Activated T-cell treated with anti-CD3 and anti-CD28 coated beads, Interleukin-2, amount 50 U/mL, for 48 hours (primary cell): ENCODE measurements at regions not wholly inside any gene's neighbourhood (a gene's known extent, or its start where the extent isn't known, plus 50 kb on each side); places are given as distances from the start of the nearest gene placed in this dataset.
"Not testable (repeated sequence)": the region's sequence is repeated elsewhere in the genome, so short reads cannot be mapped to it uniquely, and the experiment has no call there.

Experiments used
- DNase-seq, 2 experiments: peaks; one replicate each; pipeline ENCODE4 v3.0.0-alpha.2; 2020

GRCh38 chr16:29327631-29328408 lies 78.7 kb downstream of the NPIPB11 start:
- not testable (repeated sequence) for DNase-seq

GRCh38 chr16:29326164-29327125 lies 80.1 kb downstream of the NPIPB11 start:
- not testable (repeated sequence) for DNase-seq

GRCh38 chr16:29323725-29324124 lies 82.8 kb downstream of the NPIPB11 start:
- not testable (repeated sequence) for DNase-seq

- DNase-seq: no peak
Measured at GRCh38 chr16:29321585-29321984, 84.9 kb downstream of the NPIPB11 start.

GRCh38 chr16:29321000-29321393 lies 85.5 kb downstream of the NPIPB11 start:
- no peak for DNase-seq

GRCh38 chr16:29320274-29320999 lies 86.1 kb downstream of the NPIPB11 start:
- no peak for DNase-seq

GRCh38 chr16:29319726-29320125 lies 86.8 kb downstream of the NPIPB11 start:
- no peak for DNase-seq

- peak; percentile 29 to 39 for DNase-seq
Measured at GRCh38 chr16:29318561-29318968, 87.9 kb downstream of the NPIPB11 start.

GRCh38 chr16:29318037-29318436 lies 88.5 kb downstream of the NPIPB11 start:
- DNase-seq: no peak

GRCh38 chr16:29317269-29317668 lies 89.2 kb downstream of the NPIPB11 start:
- no peak for DNase-seq

- no peak for DNase-seq
Measured at GRCh38 chr16:29316761-29317183, 89.7 kb downstream of the NPIPB11 start.

- no peak for DNase-seq
Measured at GRCh38 chr16:29315916-29316517, 90.5 kb downstream of the NPIPB11 start.

- no peak for DNase-seq
Measured at GRCh38 chr16:29315046-29315445, 91.5 kb downstream of the NPIPB11 start.

GRCh38 chr16:29314292-29314934 lies 92.1 kb downstream of the NPIPB11 start:
- DNase-seq: no peak

GRCh38 chr16:29313559-29314048 lies 92.9 kb downstream of the NPIPB11 start:
- no peak for DNase-seq

GRCh38 chr16:29312835-29313558 lies 93.5 kb downstream of the NPIPB11 start:
- no peak for DNase-seq

GRCh38 chr16:29312345-29312675 lies 94.2 kb downstream of the NPIPB11 start:
- DNase-seq: not testable (repeated sequence)

GRCh38 chr16:29311461-29312344 lies 94.8 kb downstream of the NPIPB11 start:
- DNase-seq: no peak

- DNase-seq: no peak
Measured at GRCh38 chr16:29310852-29311314, 95.6 kb downstream of the NPIPB11 start.

- not testable (repeated sequence) for DNase-seq
Measured at GRCh38 chr16:29310243-29310642, 96.3 kb downstream of the NPIPB11 start.
